Ishikawa (cell line): ENCODE measurements at regions not wholly inside any gene's neighbourhood (a gene's known extent, or its start where the extent isn't known, plus 50 kb on each side); places are given as distances from the start of the nearest gene placed in this dataset.

Experiments used
- CEBPB ChIP-seq: IDR thresholded peaks from 2 replicates; pipeline ENCODE4 v1.6.1; 2012
- CREB1 ChIP-seq: IDR thresholded peaks from 2 replicates; pipeline ENCODE4 v1.6.1; 2012; ENCODE audit warnings: low read depth
- EGR1 ChIP-seq: IDR thresholded peaks from 2 replicates; pipeline ENCODE4 v1.6.1; 2012
- EP300 ChIP-seq: IDR thresholded peaks from 2 replicates; pipeline ENCODE4 v1.6.1; 2012; ENCODE audit warnings: borderline replicate concordance
- FOXM1 ChIP-seq: IDR thresholded peaks from 2 replicates; pipeline ENCODE4 v1.6.1; 2012; ENCODE audit warnings: low read depth, borderline replicate concordance
- NFIC ChIP-seq: IDR thresholded peaks from 2 replicates; pipeline ENCODE4 v1.6.1; 2012
- RAD21 ChIP-seq: IDR thresholded peaks from 2 replicates; pipeline ENCODE4 v1.6.1; 2012; ENCODE audit warnings: low read depth
- TAF1 ChIP-seq: IDR thresholded peaks from 2 replicates; pipeline ENCODE4 v1.6.1; 2012; ENCODE audit warnings: low read depth, mild to moderate bottlenecking
- TCF12 ChIP-seq: IDR thresholded peaks from 2 replicates; pipeline ENCODE4 v1.6.1; 2012; ENCODE audit warnings: low read depth
- TEAD4 ChIP-seq: IDR thresholded peaks from 2 replicates; pipeline ENCODE4 v1.6.1; 2012
- YY1 ChIP-seq: IDR thresholded peaks from 2 replicates; pipeline ENCODE4 v1.6.1; 2012; ENCODE audit warnings: low read depth
- ZBTB7A ChIP-seq: IDR thresholded peaks from 2 replicates; pipeline ENCODE4 v1.6.1; 2012; ENCODE audit warnings: low read depth
- TF ChIP-seq, protein P1 (sequence below): IDR thresholded peaks from 2 replicates; pipeline ENCODE4 v1.6.1; 2012
- TF ChIP-seq, protein P2 (sequence below): IDR thresholded peaks from 2 replicates; pipeline ENCODE4 v1.6.1; 2012
- TF ChIP-seq, protein P3 (sequence below): IDR thresholded peaks from 2 replicates; pipeline ENCODE4 v1.6.1; 2012; ENCODE audit warnings: low read depth, mild to moderate bottlenecking

DNA sequence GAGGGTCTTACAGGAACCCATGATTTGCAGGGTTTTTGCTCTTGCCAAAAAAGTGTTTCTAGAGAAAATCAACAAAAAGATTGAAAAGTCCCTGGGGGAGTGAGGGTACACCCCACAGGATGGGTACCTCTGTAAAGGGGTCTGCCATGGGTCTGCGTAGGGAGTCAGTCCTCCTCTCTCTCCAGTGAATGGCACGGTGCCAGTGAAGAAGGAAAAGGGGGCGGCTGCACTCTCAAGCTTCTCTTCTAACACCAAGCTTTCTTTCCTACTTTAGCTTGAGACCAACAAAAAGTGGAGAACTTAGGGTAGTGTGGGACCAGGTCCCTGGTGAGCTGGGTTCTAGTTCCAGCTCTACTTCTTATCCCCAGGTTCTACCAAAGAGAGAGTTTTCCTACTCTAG lies 87.4 kb downstream of the GLUL start:
- TF ChIP-seq, protein P1, sequence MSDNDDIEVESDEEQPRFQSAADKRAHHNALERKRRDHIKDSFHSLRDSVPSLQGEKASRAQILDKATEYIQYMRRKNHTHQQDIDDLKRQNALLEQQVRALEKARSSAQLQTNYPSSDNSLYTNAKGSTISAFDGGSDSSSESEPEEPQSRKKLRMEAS = no peak
- TF ChIP-seq, protein P2, sequence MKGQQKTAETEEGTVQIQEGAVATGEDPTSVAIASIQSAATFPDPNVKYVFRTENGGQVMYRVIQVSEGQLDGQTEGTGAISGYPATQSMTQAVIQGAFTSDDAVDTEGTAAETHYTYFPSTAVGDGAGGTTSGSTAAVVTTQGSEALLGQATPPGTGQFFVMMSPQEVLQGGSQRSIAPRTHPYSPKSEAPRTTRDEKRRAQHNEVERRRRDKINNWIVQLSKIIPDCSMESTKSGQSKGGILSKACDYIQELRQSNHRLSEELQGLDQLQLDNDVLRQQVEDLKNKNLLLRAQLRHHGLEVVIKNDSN = no peak
- TF ChIP-seq YY1 (no peak), CEBPB (no peak), FOXM1 (no peak), NFIC (no peak), TAF1 (no peak), EGR1 (no peak), TCF12 (no peak), ZBTB7A (no peak), EP300 (no peak), RAD21 (no peak), CREB1 (no peak)
- TF ChIP-seq, protein P3, sequence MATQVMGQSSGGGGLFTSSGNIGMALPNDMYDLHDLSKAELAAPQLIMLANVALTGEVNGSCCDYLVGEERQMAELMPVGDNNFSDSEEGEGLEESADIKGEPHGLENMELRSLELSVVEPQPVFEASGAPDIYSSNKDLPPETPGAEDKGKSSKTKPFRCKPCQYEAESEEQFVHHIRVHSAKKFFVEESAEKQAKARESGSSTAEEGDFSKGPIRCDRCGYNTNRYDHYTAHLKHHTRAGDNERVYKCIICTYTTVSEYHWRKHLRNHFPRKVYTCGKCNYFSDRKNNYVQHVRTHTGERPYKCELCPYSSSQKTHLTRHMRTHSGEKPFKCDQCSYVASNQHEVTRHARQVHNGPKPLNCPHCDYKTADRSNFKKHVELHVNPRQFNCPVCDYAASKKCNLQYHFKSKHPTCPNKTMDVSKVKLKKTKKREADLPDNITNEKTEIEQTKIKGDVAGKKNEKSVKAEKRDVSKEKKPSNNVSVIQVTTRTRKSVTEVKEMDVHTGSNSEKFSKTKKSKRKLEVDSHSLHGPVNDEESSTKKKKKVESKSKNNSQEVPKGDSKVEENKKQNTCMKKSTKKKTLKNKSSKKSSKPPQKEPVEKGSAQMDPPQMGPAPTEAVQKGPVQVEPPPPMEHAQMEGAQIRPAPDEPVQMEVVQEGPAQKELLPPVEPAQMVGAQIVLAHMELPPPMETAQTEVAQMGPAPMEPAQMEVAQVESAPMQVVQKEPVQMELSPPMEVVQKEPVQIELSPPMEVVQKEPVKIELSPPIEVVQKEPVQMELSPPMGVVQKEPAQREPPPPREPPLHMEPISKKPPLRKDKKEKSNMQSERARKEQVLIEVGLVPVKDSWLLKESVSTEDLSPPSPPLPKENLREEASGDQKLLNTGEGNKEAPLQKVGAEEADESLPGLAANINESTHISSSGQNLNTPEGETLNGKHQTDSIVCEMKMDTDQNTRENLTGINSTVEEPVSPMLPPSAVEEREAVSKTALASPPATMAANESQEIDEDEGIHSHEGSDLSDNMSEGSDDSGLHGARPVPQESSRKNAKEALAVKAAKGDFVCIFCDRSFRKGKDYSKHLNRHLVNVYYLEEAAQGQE = no peak

DNA sequence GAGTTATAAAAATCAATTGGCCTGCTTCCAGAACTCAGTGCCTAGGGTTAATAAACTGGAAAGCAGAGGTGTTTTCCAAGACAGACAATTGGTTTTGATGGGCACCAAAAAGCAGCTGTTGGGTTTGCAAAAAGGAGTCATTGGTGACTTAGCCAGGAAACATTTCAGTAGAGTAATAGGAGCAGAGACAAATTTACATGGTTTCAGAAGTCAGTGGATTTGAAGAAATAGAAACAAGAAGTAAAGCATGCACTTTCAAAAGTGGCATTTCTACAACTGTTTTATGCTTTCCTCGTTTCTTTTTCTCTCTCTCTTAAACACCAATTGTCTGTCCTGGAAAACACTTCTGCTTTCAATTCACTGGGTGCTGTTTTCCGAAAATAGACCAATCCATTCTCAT lies 87.8 kb downstream of the GLUL start:
- TF ChIP-seq, protein P3 = no peak
- TF ChIP-seq FOXM1 (no peak), CREB1 (no peak), YY1 (no peak), ZBTB7A (no peak), RAD21 (no peak), EGR1 (no peak), TAF1 (no peak), CEBPB (no peak), TEAD4 (no peak), NFIC (no peak)
- TF ChIP-seq, protein P1 = no peak
- TF ChIP-seq, protein P2 = no peak

DNA sequence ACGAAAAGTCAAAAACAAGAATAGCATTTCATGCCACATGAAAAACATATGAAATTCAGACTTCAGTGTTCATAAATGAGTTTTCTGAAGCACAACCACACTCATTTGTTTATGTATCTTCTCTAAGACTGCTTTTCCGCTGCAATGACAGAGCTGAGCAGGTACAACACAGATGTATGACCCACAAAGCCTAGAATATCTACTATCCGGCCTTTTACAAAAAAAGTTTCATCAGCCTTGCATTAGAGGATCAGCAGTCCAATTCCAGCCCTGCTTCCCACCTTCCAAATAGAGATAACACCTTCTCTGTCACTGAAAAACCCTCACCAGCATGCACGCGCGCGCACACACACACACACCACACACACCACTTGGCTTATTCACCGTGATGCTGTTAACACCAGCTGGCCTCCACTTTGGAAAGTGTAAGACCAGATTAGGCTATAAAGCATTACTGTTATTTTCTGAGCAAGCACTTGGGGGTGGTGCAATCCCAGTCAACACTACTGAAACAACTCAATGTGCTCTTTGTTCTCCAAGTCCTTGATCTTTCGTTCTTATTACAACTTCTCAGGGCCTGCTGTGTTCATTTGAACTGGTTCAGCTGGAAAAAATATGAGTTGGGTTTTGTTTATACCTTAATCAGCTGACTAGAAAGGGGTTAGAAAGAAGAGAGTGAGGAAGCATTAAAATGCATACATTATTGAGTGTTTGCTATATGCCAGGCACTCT lies 90.0 kb downstream of the GLUL start:
- no peak for TF ChIP-seq NFIC
- peak; percentile 35; the same call in 1 of the 2 replicates for TF ChIP-seq RAD21
- no peak for TF ChIP-seq TAF1
- TF ChIP-seq CREB1 = no peak
- no peak for TF ChIP-seq EP300

DNA sequence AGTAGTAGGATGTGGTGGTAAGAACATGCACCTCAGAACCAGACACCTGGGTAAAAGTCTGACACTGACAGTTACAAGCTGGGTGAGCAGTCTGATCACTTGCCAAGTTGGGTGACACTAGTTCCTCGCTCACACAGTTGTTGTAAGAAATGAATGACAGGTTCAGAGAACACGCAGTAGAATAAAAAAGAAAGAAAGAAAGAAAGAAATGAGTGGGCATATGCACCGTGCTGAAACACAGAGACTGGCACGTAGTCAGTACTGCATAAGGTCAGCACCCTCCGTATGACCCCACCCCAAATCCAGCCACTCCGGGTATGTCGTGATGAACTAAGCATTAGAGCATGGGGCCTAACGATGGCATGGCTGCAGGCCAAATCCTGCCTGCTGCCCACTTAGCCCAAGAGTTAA lies 90.6 kb downstream of the GLUL start:
- TF ChIP-seq NFIC (no peak), EGR1 (no peak)

DNA sequence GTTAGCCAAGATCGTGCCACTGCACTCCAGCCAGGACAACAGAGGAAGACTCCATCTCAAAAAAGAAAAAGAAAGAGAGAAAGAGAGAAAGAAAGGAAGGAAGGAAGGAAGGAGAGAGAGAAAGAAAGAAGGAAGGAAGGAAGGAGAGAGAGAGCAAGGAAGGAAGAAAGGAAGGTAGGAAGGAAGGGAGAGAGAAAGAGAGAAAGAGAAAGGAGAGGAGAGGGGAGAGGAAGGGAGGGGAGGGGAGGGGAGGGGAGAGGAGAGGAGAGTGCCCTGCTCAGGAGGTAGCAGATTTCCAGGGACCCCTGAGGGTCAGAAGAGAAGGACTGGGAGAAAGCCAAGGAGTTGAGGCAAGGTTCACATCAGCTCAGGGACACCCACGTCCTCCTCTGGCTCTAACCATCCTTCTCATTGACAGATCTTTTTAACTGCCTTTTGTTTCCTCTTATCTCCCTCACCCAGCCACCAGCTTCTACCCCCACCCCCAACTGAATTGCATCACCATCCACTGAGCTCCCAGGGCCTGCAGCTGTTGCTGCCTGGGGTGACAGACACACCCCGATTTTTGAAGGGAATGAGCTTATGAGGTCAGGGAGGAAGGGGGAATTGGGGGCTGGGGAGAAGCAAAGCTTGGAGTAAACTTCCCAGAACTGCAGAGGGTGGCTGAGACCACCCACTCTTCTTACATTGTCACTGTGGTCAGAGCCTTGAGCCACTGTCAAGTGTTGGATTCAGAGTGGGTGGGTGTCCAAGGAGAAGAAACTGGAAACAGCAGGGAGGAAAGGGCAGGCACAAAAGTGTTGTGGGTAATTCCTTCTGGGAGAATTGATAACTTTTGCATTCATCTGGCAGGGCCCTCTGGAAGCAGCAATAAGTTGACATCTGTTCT lies 91.6 kb downstream of the GLUL start:
- TF ChIP-seq TCF12 (no peak), CREB1 (no peak), YY1 (no peak), RAD21 (no peak), TAF1 (no peak), NFIC (no peak), EGR1 (no peak), FOXM1 (no peak), TEAD4 (no peak), ZBTB7A (no peak), CEBPB (no peak), EP300 (no peak)
- TF ChIP-seq, protein P3 = no peak
- TF ChIP-seq, protein P1 = no peak
- TF ChIP-seq, protein P2 = no peak
